GM06990 (cell line): ENCODE measurements at regions not wholly inside any gene's neighbourhood (a gene's known extent, or its start where the extent isn't known, plus 50 kb on each side); places are given as distances from the start of the nearest gene placed in this dataset.

ENCODE experiments used
- DNase-seq: peaks from one replicate; pipeline ENCODE4 v3.0.0-alpha.2; 2011; ENCODE audit not compliant: insufficient read length; ENCODE audit errors: extremely low read depth
- H3K27me3 ChIP-seq: replicated peaks from 2 replicates; pipeline ENCODE4 v1.6.0; 2011; ENCODE audit warnings: low read length; ENCODE audit not compliant: control insufficient read depth, insufficient read depth
- H3K36me3 ChIP-seq: 2 replicates; pipeline ENCODE4 v1.5.1; 2011; ENCODE audit warnings: low read length; ENCODE audit not compliant: control insufficient read depth, insufficient read depth
- H3K4me3 ChIP-seq: replicated peaks from 2 replicates; pipeline ENCODE4 v1.5.1; 2011; ENCODE audit warnings: low read depth, mild to moderate bottlenecking, control low read depth, low read length
- TF ChIP-seq, protein P1 (sequence below): IDR thresholded peaks from 2 replicates; pipeline ENCODE4 v1.5.1; 2011; ENCODE audit warnings: low read length, control low read depth, mild to moderate bottlenecking, inconsistent platforms; ENCODE audit not compliant: insufficient read depth, poor library complexity, severe bottlenecking

DNA sequence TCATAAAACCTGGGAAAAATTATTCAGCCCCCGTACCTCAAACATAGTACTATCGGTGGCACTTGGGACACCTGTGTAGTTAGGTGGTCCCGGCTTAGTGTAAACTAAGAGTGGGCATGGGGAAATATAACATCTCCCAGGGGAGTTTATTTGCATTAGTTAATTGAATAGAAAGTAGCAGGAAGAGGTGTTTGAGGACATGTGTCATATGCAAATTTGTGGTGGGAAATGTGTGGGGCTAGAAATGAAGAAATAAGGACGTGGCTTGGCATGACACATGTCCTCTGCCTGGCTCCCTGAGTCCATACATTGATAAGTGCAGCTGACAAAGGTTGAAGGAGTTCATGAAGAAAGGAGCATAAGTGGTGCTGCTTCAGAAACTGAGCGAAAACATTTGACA, 483.6 kb downstream of the SH2D1A start:
- TF ChIP-seq, protein P1, sequence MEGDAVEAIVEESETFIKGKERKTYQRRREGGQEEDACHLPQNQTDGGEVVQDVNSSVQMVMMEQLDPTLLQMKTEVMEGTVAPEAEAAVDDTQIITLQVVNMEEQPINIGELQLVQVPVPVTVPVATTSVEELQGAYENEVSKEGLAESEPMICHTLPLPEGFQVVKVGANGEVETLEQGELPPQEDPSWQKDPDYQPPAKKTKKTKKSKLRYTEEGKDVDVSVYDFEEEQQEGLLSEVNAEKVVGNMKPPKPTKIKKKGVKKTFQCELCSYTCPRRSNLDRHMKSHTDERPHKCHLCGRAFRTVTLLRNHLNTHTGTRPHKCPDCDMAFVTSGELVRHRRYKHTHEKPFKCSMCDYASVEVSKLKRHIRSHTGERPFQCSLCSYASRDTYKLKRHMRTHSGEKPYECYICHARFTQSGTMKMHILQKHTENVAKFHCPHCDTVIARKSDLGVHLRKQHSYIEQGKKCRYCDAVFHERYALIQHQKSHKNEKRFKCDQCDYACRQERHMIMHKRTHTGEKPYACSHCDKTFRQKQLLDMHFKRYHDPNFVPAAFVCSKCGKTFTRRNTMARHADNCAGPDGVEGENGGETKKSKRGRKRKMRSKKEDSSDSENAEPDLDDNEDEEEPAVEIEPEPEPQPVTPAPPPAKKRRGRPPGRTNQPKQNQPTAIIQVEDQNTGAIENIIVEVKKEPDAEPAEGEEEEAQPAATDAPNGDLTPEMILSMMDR, result no peak
- Histone ChIP-seq H3K36me3 (no peaks in the 10 kb centered on the region), H3K27me3 (no peaks in the 10 kb centered on the region), H3K4me3 (no peak overlapping the region)
- DNase-seq, result no peak

GRCh38 chrX:124836786-124837185, 482.9 kb upstream of the TEX13C start:
- Histone ChIP-seq H3K4me3 (no peak overlapping the region), H3K27me3 (no peaks in the 10 kb centered on the region), H3K36me3 (no peaks in the 10 kb centered on the region)
- no peak for DNase-seq
- TF ChIP-seq, protein P1, result no peak

DNA sequence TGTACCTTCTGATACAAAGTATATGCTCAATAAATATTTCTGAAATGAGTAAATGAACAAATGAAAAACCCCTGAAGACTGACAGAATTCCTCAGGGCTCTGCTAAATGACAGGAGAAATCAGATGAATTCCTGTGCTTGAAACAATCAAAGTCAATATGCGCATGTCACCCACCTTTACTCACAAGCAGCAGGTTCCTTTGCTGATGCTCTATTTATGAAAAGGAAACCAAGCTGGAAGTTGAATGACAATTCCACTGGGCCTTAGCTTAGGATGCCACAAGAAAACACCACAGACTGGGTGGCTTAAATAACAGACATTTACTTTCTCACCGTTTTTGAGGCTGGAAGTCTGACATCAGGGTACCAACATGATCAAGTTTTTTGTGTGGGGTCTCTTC, 477.5 kb upstream of the TEX13C start:
- Histone ChIP-seq H3K27me3 (no peaks in the 10 kb centered on the region), H3K4me3 (no peak overlapping the region), H3K36me3 (no peaks in the 10 kb centered on the region)
- no peak for DNase-seq
- TF ChIP-seq, protein P1, result no peak

GRCh38 chrX:124860736-124861135, 458.9 kb upstream of the TEX13C start:
- no peak overlapping the region for H3K4me3 ChIP-seq
- DNase-seq, result no peak
- TF ChIP-seq, protein P1, result no peak
- no peaks in the 10 kb centered on the region for H3K36me3 ChIP-seq
- H3K27me3 ChIP-seq, result no peaks in the 10 kb centered on the region

GRCh38 chrX:124862301-124862700, 457.4 kb upstream of the TEX13C start:
- no peak overlapping the region for H3K4me3 ChIP-seq
- DNase-seq, result no peak
- no peaks in the 10 kb centered on the region for H3K27me3 ChIP-seq
- no peaks in the 10 kb centered on the region for H3K36me3 ChIP-seq
- TF ChIP-seq, protein P1, result no peak

DNA sequence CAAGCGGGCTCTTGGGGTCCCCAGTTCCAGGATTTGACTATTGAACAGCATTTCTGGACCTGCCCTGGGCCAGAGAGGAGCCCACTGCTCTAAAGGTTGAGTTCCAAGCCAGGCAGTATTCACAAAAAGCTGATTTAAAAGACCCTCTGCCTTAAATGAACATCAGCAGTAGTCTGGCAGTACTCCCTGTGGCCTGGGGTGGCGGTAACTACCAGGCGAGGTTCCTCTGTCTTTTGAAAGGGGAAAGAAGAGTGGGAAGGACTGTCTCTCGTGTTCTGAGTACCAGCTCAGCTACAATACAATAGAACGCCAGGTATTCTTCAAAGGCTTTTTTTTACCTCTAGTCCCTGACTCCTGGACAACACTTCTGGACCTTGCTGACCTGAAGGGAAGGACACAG, 456.4 kb upstream of the TEX13C start:
- no peak for DNase-seq
- Histone ChIP-seq H3K36me3 (no peaks in the 10 kb centered on the region), H3K4me3 (no peak overlapping the region), H3K27me3 (no peaks in the 10 kb centered on the region)
- TF ChIP-seq, protein P1, result no peak
